Sigmoid colon (tissue), 6 donors: ENCODE measurements at regions not wholly inside any gene's neighbourhood (a gene's known extent, or its start where the extent isn't known, plus 50 kb on each side); places are given as distances from the start of the nearest gene placed in this dataset.

Experiments
- DNase-seq: peaks from one replicate; pipeline ENCODE4 v3.0.0-alpha.2; 2019
- H3K27ac ChIP-seq, 4 donors: fragments of 200-600 bp; sonication (generic); one replicate each; pipeline ENCODE4 v1.5.1; 2016 to 2019; ENCODE audit warnings: mild to moderate bottlenecking in 1 of 4
- H3K27me3 ChIP-seq, 3 donors: fragments of 200-600 bp; sonication (generic); one replicate each; pipeline ENCODE4 v1.5.1; 2019; ENCODE audit warnings: mild to moderate bottlenecking in 1 of 3
- H3K36me3 ChIP-seq, 4 donors: fragments of 200-600 bp; sonication (generic); one replicate each; pipeline ENCODE4 v1.5.1; 2016 to 2019
- H3K4me1 ChIP-seq, 4 donors: fragments of 200-600 bp; sonication (generic); one replicate each; pipeline ENCODE4 v1.5.1; 2017 to 2019
- H3K4me3 ChIP-seq, 4 donors: fragments of 200-600 bp; sonication (generic); one replicate each; pipeline ENCODE4 v1.5.1; 2017 to 2019; ENCODE audit warnings: mild to moderate bottlenecking in 2 of 4, moderate library complexity in 1 of 4
- H3K9me3 ChIP-seq, 4 donors: fragments of 200-600 bp in 3 of 4; sonication (generic) in 3 of 4; one replicate each; pipeline versions ENCODE4 v1.5.1 to v1.6.1; 2013 to 2019
- EP300 ChIP-seq, 4 donors: sonication (generic); formaldehyde crosslinking; IDR thresholded peaks; one replicate each; pipeline ENCODE4 v1.6.1; 2017; ENCODE audit warnings: antibody characterized with exemption in 4 of 4
- POLR2A ChIP-seq, 2 donors: fragments of 450-650 bp; IDR thresholded peaks; one replicate each; pipeline ENCODE4 v1.6.1; 2016; ENCODE audit warnings: antibody characterized with exemption in 2 of 2, mild to moderate bottlenecking in 2 of 2, moderate library complexity in 2 of 2
- POLR2AphosphoS5 ChIP-seq, 4 donors: sonication (generic); formaldehyde crosslinking; IDR thresholded peaks; one replicate each; pipeline ENCODE4 v1.6.1; 2017; ENCODE audit warnings: antibody characterized with exemption in 4 of 4
- WGBS, 2 donors: extraction: QIAGEN DNeasy Blood & Tissue Kit; methylation state at CpG; one replicate each; pipeline ENCODE4 v1.1.7; 2013; 5-methylcytosine and 5-hydroxymethylcytosine counted together
- intact Hi-C: fragments of 100-400 bp; cut with DNase I; formaldehyde crosslinking; loops from one replicate; pipeline ENCODE4 v1.15.1; 2023
- TF ChIP-seq, protein P1 (sequence below), 4 experiments: fragments of 450-650 bp in 3 of 4; fragments of 200-600 bp in 1 of 4; IDR thresholded peaks; one replicate each; pipeline ENCODE4 v1.5.1; 2016 to 2019; ENCODE audit warnings: antibody characterized with exemption in 4 of 4, mild to moderate bottlenecking in 3 of 4, moderate library complexity in 2 of 4
- donor health status: healthy with polysubstance abuse.
- donor health status: healthy.

DNA sequence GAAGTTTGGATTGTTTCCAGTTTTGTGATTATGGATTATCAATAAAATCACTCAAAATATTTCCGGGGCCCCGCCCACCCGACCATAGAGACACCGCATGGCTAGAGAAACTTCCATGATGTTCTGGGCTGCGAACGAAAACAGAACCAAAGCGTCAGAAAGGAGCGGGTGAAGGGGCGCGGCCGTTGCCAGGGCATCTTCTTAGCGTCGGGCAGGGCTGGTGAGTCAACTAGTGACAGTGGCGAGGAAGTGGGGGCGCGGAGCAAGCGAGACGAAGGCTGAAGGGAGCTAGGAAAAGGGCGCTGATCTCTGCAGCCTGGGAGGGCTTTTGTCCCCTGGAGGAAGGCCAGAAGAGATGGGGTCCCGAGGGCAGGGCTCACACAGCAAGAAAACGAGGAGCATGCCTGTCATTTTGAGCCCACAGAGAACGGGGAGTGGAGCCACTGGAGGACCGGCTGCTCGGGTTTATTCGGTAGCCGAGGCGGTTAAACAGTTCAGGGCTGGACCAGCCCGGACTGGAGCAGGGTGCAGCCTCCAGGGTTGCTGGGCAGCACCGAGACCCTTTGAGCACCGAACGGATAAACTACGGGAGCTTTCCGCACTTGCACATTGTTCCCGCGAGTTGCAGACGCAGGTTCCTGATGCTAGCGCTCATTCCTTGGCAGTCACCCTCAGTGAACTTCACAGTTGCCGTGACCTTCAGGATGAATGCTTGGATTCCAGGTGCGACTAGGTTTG, 298.1 kb upstream of the TRPC5 start:
- Histone ChIP-seq H3K27ac (no peak overlapping the region), H3K4me1 (no peaks in the 10 kb centered on the region), H3K27me3 (no peaks in the 10 kb centered on the region), H3K9me3 (no peaks in the 10 kb centered on the region), H3K4me3 (no peak overlapping the region), H3K36me3 (no peaks in the 10 kb centered on the region)
- DNase-seq: no peak
- 91 to 94% methylated on average over 39 of the region's 39 CpGs for WGBS, 2 donors
- intact Hi-C loops: no loop called here
- TF ChIP-seq EP300 (IDR thresholded peaks at IDR 0.05) (no peak), POLR2A (IDR thresholded peaks at IDR 0.05) (no peak), POLR2AphosphoS5 (IDR thresholded peaks at IDR 0.05) (no peak)
- TF ChIP-seq, protein P1, sequence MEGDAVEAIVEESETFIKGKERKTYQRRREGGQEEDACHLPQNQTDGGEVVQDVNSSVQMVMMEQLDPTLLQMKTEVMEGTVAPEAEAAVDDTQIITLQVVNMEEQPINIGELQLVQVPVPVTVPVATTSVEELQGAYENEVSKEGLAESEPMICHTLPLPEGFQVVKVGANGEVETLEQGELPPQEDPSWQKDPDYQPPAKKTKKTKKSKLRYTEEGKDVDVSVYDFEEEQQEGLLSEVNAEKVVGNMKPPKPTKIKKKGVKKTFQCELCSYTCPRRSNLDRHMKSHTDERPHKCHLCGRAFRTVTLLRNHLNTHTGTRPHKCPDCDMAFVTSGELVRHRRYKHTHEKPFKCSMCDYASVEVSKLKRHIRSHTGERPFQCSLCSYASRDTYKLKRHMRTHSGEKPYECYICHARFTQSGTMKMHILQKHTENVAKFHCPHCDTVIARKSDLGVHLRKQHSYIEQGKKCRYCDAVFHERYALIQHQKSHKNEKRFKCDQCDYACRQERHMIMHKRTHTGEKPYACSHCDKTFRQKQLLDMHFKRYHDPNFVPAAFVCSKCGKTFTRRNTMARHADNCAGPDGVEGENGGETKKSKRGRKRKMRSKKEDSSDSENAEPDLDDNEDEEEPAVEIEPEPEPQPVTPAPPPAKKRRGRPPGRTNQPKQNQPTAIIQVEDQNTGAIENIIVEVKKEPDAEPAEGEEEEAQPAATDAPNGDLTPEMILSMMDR (IDR thresholded peaks at IDR 0.05): no peak

DNA sequence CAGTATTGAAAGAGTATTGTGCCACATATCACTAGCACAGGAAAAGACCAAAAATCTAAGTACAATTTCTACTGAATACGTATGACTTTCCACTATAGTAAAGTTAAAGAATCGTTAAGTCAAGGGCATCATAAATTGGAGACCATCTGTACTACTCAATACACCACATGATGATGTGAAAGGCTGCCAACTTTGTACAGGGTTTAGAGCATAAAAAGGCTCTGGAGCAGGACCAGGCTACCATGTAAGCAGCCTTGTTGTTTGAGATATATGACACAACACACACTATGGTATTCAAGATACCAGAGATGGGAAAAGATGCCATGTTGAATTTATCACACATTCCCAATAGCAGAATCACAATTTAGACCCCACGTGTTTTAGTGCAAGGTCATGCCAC, 294.9 kb upstream of the TRPC5 start:
- no peak for TF ChIP-seq POLR2AphosphoS5 (IDR thresholded peaks at IDR 0.05)
- TF ChIP-seq POLR2A (IDR thresholded peaks at IDR 0.05): no peak
- TF ChIP-seq EP300 (IDR thresholded peaks at IDR 0.05): no peak
- TF ChIP-seq, protein P1 (IDR thresholded peaks at IDR 0.05): no peak

DNA sequence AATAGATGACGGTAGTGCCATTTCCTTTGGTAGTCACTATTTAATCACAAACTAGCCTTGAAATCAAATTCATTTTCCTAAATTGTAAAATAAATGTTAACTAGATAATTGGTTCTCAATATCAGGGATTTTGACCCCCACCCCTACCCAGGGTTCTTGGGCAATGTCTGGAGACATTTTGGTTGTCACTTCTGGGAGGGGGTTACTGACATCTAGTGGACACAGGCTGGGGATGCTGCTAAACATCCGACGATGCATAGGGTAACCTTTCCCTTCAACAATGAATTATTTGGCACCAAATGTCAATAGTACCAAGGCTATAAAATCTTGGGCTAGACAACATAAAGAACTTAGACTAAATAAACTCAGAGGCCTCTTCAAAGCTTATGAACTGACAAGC, 285.8 kb upstream of the TRPC5 start:
- H3K36me3 ChIP-seq: no peaks in the 10 kb centered on the region
- no peaks in the 10 kb centered on the region for H3K9me3 ChIP-seq
- intact Hi-C loops: no loop called here
- no peak for DNase-seq
- 41 to 64% methylated on average over 3 of the region's 3 CpGs for WGBS, 2 donors
- H3K4me3 ChIP-seq: no peak overlapping the region
- H3K27ac ChIP-seq: no peak overlapping the region
- TF ChIP-seq EP300 (IDR thresholded peaks at IDR 0.05) (no peak), POLR2AphosphoS5 (IDR thresholded peaks at IDR 0.05) (no peak), POLR2A (IDR thresholded peaks at IDR 0.05) (no peak)
- TF ChIP-seq, protein P1 (IDR thresholded peaks at IDR 0.05): no peak
- H3K4me1 ChIP-seq: no peaks in the 10 kb centered on the region
- H3K27me3 ChIP-seq: no peaks in the 10 kb centered on the region

More for the DNA sequence above, 294.9 kb upstream of the TRPC5 start:
- WGBS, 2 donors: 80 to 84% methylated on average over 3 of the region's 3 CpGs
- Histone ChIP-seq H3K4me1 (no peaks in the 10 kb centered on the region), H3K27me3 (no peaks in the 10 kb centered on the region), H3K9me3 (no peaks in the 10 kb centered on the region), H3K27ac (no peak overlapping the region), H3K4me3 (no peak overlapping the region), H3K36me3 (no peaks in the 10 kb centered on the region)
- intact Hi-C loops: no loop called here
- no peak for DNase-seq

DNA sequence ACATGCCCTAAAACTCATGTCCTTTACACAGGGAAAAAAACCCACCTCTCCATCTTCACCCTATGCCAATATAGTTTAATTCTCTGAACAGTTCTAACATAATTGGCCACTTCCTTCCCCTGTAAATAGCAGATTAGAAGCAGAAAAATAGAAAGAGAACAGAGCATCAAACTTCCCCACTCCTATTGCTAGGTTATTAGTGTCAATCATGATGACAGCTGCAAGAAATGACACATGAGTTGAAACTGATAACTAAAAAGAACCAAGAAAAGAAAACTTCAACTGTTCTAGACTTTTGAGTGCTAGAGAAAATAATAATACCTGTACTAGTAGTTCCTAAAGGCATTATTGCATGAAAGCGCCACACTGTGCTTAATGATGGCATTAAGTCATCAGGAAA, 284.5 kb upstream of the TRPC5 start:
- no peak for TF ChIP-seq POLR2AphosphoS5 (IDR thresholded peaks at IDR 0.05)
- TF ChIP-seq POLR2A (IDR thresholded peaks at IDR 0.05): no peak
- no peak for TF ChIP-seq EP300 (IDR thresholded peaks at IDR 0.05)
- TF ChIP-seq, protein P1 (IDR thresholded peaks at IDR 0.05): no peak
- H3K27me3 ChIP-seq: no peaks in the 10 kb centered on the region
- intact Hi-C loops: no loop called here
- WGBS, 2 donors: 100% methylated on average over 1 of the region's 1 CpG
- H3K4me1 ChIP-seq: no peaks in the 10 kb centered on the region
- H3K27ac ChIP-seq: no peak overlapping the region
- DNase-seq: no peak
- no peak overlapping the region for H3K4me3 ChIP-seq
- H3K9me3 ChIP-seq: no peaks in the 10 kb centered on the region
- H3K36me3 ChIP-seq: no peaks in the 10 kb centered on the region

DNA sequence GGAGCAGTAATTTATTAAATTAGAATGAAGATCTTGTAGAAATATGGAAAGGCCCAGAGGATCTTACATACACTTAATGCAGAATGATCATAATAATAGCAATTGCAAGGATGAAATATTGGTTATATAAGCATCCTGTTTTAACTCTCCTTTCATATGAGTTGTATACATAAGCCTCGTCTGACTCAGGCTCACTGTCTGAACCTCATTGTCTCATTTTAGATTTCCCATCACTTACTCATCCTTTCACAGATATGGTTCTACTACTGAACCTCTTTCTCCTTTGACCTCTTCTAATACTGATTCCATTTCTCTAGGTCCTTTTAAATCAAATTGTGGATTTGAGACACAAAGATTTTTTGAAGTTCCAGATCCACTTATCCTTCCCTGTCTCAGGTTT, 277.3 kb upstream of the TRPC5 start:
- 53 to 57% methylated on average over 1 of the region's 1 CpG for WGBS, 2 donors
- Histone ChIP-seq H3K9me3 (no peaks in the 10 kb centered on the region), H3K4me1 (no peaks in the 10 kb centered on the region), H3K27me3 (no peaks in the 10 kb centered on the region), H3K27ac (no peak overlapping the region), H3K36me3 (no peaks in the 10 kb centered on the region), H3K4me3 (no peak overlapping the region)
- TF ChIP-seq EP300 (IDR thresholded peaks at IDR 0.05) (no peak), POLR2A (IDR thresholded peaks at IDR 0.05) (no peak), POLR2AphosphoS5 (IDR thresholded peaks at IDR 0.05) (no peak)
- TF ChIP-seq, protein P1 (IDR thresholded peaks at IDR 0.05): no peak
- intact Hi-C loops: no loop called here
- DNase-seq: no peak
